ENCODE measurements at regions not wholly inside any gene's neighbourhood (a gene's known extent, or its start where the extent isn't known, plus 50 kb on each side); places are given as distances from the start of the nearest gene placed in this dataset.

DNA sequence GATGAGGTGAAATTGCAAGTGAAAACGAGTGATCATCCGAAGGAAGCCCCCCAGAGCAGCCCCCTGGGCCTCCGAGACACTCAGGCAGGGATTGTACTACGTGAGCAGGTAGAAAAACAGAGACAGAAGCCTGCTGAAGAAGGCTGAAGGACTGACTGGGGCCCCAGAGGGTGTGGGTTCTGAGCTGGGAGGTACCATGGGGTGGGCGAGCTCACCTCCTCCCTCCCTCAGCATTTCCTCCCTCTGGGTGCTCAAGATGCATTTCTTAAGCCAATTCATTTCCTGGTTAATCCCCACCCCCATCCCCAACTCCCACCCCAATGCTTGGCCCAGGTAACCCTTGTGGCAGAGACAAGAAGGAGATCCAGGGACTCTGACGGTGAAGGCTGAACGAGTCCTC is 108.7 kb downstream of the BDH1 start:
- TF ChIP-seq CTCF (IDR thresholded peaks at IDR 0.05) (no peak), POLR2AphosphoS5 (IDR thresholded peaks at IDR 0.05) (no peak)
